ENCODE measurements at regions not wholly inside any gene's neighbourhood (a gene's known extent, or its start where the extent isn't known, plus 50 kb on each side); places are given as distances from the start of the nearest gene placed in this dataset.
A peak's percentile ranks its signal among the peaks of the same experiment; 100 is the strongest.
"Not testable (repeated sequence)": the region's sequence is repeated elsewhere in the genome, so short reads cannot be mapped to it uniquely, and the experiment has no call there.

DNA sequence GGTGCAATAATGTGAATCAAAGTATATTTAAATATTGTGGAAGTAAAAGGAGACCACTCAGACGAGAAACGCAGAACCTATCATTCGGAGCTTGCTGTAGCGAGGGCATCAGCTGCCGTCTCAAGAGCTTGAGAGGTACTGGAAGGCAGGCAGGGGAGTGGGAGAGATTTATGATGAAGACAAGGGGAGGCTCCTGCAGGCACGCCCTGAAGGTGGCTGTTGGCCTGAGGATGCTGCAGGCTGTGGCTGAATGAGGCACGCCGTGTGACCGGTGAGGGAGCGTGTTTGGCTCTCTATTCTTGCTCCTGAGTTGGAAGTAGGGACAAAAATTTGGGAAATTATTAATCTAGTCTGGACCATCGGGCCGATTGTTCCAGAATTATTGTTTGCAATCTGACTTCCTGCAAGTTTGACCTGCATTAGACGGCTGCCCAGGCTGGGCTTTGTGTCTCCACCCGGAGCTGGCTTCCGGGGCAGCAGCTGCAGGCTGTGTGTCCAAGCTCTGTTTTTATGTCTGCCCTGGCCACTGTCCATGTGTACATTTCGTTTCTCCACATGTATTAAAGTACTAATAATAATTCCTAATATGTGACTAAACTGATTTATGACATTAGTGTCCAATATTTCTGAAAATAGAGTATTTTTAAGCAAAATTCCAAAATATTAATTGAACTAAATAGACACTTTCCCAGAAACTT is 91.1 kb upstream of the ANKRD10 start:
- no peak for DNase-seq (ENCODE audit: low spot score)

DNA sequence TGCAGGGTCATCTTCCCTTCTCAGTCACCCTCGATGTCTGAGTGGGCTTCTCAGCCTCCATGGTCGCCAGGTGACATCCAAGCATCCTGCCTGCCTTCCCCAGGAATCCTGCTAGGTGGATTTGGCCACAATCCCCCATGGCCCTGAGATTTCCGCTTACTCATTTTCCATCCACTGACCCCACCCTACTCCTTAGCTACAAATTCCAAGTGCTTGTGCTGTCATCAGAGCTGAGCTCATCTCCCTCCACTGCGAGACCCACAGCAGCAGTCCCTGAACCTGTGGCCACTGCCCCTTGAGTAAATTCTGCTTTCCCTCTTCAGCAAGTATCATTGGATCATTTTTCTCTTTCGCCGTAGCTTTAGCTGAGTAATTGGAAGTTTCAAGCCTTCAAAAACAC is 90.5 kb upstream of the ANKRD10 start:
- DNase-seq (ENCODE audit: low spot score): no peak

DNA sequence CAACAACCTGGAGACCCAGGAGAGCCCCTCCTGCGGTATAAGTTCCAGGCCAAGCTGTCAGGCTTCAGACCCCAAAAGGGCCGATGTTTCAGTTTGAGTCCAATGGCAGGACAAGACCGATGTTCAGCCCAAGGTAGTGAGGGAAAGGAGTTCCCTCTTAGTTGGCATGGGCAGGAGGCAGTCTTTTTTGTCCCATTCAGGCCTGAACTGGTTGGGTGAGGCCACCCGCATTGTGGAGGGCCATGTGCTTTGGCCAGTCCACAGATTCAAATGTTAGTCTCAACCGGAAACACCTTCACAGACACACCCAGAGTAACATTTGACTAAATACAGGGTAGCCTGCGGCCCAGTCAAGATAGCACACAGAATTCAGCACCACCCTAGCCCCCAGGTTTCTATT is 89.6 kb upstream of the ANKRD10 start:
- no peak for DNase-seq (ENCODE audit: low spot score)

DNA sequence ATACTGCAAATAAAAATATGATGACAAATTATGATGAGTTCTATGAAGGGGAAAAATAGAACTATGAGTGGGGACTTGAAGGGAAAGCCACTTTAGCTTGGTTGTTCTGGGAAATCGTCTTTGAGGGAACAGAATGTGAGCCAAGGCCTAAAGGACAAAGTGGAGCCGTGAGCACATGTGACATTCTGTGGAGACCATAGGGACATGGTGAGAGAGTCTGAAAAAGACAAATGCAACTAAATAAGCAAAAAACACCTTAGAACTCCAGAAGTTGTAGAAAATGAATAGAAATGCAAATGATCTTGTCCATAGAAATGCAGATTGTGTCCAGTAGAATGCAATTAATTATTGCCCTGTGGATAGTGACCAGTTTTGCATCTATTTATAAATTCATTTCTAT is 86.8 kb upstream of the ANKRD10 start:
- no peak for DNase-seq (ENCODE audit: low spot score)

DNA sequence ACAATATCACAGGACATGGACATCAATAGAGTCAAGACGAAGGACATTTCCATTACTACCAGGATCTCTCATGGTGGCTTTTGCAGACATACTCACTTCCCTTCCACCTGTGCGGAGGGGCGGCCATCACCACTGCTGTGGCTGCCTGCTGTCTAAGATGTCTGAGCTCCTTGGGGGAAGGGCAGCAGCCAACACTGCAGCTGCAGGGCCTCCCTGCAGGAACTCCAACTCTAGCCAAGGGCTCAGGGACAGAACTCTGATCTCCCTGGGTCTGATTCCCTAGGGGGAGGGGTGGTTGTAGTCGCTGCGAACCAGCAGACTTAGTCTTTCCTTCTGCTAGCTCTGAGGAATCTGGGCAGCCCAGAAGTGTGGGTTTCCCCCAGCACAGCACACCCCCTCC is 78.9 kb upstream of the ANKRD10 start:
- DNase-seq (ENCODE audit: low spot score): no peak

DNA sequence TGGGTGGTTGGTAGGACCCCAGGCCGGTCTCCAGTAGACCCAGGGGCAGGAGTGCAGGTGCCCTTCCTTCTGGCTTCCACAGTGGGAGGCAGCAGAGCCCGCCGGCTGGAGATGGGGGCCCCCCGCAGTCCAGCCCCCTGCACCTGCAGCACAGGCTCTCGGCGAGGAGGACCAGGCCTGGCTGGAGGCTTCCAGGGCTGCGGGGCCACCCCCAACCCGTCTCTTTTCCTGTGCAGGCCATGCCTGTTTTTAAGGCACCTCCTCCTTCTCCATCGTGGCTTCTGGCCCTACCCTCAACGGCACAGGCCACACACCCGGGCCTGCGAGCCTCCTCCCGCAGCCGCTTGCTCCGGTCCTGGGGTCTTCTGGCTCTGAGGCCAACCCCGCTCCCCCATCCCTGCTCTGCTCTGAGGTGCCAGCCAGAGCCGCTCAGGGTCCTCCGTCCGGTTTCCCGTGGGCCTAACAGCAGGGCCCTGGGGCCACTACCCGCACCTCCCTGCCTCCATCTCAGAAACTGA is 77.2 kb upstream of the ANKRD10 start:
- DNase-seq (ENCODE audit: low spot score): no peak

DNA sequence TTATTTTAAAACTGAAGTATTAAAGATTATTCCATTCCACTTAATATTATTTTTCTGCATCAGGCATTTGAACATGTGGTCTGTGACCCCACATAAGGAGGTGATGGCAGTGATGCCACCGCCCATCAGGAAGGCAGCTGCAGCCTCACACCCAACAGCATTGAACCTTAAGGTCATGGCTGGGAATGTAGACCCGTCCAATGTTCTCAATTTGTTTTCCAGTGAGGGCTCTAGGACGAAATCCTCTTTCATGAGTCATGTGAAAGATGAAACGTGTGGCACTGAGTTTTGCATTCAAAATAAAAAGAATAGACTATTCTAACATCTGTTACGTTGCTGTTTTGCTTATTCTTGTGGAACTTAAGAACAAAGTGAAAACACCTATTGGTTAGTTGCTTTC is 74.5 kb upstream of the ANKRD10 start:
- DNase-seq (ENCODE audit: low spot score): no peak

DNA sequence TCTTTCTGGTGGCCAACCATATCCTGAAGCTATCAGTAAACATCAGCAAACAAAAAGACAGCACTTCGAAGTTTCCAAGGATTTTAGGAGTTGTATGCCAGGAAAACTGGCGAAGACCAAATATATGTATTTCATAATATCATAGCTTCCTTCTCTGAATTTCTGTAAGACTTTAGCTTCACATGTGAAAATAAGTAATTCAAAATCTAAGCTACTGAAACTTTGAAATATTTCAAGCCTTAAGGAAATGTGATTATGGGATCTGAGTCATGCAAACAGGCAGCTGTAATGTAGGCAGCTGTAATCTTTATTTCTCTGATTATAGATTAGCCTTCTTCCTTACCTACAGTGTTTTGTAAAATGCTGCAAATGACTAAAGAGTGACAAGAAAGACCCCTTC is 70.7 kb upstream of the ANKRD10 start:
- no peak for DNase-seq (ENCODE audit: low spot score)

DNA sequence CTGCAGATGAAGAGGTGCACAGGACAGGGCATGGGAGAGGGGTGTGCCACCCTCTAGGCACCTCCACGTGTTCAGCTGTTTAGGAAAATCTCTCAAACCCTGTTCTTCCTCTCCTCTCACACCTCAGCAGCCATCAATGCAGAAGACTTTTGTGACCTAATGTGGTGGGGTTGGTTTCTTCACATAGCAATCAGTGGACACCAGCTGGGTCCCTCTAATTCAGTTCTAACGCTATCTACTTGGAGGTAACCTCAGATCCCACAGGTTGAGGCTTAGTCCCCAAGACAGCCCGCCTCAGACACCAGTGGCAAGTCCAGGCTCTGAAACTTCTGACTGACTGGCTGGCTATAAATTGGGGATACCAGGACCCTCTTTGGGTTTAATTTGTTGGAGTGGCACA is 69.9 kb upstream of the ANKRD10 start:
- DNase-seq (ENCODE audit: low spot score): no peak

DNA sequence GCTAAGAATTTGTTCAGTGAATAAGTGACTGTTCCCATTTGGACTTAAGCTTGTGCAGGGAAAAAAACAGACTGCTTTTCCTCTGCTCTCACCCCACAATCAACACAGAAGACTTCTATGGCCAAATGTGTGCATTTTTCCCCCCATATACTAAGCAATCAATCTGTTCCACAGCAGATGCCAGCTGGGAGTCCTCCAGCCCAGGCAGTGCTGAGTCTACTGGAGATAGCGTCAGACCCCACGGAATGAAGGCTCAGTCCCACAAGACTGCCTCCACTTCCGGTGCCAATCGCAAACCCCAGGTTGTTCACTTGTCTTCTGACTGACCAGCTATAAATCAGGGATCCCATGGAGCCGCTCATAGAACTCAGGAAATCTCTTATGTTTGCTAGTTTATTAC is 69.5 kb upstream of the ANKRD10 start:
- DNase-seq (ENCODE audit: low spot score): no peak

DNA sequence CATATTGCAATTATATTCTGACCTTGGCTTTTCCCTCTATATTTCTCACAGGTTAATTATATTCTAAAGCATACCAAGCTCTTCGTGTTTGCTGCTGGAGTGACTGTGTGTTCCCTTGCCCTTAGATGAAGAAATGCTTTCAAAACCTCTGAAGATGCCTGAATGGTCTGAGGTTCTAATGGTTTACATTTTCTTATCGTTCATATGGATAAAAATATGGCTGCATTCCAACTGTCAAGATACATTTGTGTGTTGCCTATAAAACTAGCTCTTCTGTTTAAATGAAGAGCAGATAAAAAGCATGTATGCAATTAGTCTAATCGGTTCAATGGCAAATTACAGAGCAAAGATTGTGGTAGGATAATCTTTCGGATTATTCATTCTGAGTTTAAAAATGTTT is 68.4 kb upstream of the ANKRD10 start:
- DNase-seq (ENCODE audit: low spot score): no peak

DNA sequence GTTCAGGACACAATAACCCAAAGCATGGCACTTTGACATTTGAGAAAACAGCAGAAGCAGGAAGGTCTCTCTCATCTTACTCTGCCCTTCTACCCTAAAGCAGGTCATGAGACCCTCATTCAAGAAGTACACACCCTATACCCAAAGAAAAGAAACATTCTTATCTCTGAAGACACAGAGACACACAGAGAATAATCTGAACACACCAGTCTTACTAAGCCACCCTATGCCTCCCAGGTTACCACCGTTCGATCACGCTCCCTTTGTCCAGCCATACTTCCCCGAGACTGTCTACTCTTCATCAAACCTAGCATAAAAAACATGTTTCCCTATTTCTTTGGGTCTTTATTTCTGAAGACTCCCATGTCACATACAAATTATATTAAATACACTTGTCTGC is 66.5 kb upstream of the ANKRD10 start:
- DNase-seq (ENCODE audit: low spot score): no peak

DNA sequence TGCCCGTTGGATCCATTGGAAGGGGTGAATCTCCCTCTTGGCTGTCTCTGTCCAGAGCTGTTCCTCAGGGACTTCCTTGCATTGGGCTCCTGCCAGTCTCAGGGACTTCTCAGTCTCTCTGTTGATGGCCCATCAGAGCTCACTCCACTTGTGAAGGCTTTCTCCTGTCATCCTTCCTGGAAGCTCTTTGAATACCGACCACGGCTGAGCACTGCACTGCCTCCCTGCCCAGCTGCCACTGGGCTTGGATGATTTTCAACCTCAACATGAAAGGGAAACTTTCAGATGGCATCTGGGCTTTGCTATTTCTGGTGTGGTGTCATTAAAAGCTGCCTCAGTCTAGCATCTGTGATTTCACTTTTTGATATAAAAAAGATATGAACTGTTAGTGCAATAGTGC is 66.1 kb upstream of the ANKRD10 start:
- no peak for DNase-seq (ENCODE audit: low spot score)

DNA sequence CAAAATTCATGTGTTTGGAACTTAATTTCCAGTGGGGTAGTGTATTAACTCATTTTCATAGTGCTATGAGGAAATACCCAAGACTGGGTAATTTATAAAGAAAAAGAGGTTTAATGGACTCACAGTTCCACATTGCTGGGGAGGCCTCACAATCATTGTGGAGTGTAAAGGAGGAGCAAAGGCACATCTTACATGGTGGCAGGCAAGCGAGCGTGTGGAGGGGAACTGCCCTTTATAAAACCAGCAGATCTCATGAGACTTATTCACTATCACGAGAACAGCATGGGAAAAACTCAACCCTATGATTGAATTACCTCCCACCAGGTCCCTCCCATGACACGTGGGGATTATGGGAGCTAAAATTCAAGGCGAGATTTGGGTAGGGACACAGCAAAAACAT is 64.3 kb upstream of the ANKRD10 start:
- DNase-seq (ENCODE audit: low spot score): not testable (repeated sequence)

DNA sequence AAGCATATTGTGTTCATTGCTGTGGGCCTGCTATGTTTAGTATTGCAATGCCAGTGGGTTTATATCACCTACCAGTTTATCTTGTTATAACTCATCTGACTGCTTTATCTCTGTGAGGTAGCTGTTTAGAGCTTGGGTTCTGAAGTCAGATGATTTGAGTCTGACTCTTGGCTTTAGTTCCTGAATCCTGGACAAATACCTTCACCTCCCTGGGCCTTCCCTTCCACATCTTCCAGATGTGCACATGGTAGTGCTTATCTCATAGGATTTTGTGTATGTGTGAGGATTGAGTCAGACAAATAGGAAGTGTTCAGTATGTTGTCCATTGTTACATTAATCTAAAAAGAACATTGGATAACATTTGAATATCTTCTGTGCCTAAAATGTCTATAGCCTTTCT is 63.5 kb upstream of the ANKRD10 start:
- DNase-seq (ENCODE audit: low spot score): no peak

DNA sequence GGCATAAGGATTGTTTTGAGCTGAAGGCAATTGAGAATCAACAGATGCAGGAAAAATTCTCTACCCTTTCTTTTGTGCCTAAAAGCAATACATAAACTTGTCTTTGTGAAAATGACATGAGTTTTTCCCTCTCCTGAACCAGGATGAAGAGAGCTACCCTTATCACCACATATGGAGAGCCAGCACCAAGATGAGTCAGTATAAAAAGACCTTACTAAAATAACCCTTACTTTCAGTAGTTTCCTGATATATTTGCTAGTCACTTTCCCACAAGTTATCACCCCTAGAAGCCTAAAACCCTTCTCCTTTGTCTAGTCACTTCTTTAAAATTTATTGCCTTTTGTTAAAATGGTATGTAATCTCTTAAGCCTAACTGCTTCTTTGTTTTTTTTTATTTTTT is 61.9 kb upstream of the ANKRD10 start:
- DNase-seq (ENCODE audit: low spot score): no peak

DNA sequence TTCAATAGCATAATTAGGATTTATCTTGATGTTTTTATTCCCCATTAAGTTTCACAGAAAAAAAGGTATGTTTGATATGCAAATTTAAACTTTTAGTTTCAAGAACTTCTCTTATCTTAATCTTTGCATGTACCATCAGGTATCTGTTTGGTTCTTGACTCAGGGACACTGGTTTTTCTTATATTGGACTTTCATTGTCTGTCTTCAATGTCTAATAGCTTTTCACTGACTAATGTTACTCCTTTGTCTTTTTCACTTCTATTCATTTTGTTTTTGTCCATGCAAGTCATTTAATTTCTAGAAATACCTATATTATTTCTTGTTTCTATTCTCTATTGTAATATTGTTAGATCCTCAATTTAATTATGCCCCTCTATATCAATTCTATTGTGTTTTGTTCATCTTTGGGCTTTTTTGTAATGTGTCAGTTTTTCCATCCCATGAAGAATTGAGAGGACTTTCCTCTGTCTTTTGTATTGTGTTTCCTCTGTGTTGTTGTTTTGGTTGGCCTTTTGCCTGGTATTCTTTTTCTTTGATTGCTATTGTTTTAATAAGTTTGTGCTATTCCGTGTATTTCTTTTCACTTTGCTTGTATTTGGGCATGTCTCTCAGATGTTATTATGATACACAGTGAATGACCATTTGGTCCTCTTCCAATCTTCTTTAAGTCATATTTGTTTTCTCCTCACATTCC is 58.3 kb upstream of the ANKRD10 start:
- DNase-seq (ENCODE audit: low spot score): no peak

DNA sequence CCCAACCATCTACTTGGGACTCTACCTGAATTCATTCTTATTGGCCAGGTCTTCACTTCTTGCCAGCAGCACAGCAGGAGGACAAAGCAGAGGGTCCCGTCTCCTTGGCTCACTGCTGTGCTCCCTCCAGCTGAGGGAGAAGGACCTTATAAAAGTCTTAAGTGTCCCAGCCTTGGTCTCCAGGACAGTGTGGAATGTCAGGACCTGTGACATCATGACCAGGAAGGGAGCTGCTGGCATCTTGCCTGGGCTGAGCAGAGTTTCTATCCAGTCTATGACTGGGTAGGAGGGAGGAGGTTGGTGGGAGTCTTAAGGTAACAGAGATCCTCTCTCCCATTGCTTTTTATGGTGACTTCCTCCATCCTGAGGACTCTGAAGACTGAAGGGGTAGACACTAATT is 56.6 kb upstream of the ANKRD10 start:
- DNase-seq (ENCODE audit: low spot score): no peak

DNA sequence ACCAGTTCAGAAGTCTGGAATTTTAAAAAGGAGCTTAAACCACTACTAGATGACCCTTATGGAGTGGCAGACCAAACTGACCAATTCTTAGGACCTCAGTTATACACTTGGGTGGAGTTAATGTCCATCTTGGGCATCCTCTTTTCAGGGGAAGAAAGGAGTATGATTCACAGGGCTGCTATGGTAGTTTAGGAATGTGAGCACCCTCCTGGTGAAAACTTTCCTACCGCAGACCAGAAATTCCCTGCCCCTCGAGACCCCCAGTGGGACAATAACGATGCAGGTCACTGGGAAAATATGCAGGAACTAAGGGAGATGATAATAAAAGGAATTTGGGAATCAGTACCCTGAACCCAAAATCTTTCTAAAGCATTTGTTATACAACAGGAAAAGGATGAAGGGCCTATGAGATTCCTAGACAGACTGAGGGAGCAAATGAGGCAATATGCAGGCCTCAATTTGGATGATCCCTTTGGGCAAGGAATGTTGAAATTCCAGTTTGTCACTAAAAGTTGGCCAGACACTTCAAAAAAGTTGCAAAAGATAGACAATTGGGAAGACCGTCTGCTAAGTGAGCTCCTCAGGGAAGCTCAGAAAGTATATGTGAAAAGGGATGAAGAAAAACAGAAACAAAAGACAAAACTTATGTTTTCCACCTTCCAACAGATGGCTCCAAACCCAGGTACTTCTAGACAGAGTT is 52.4 kb upstream of the ANKRD10 start:
- peak; percentile 38 for DNase-seq (ENCODE audit: low spot score)

DNA sequence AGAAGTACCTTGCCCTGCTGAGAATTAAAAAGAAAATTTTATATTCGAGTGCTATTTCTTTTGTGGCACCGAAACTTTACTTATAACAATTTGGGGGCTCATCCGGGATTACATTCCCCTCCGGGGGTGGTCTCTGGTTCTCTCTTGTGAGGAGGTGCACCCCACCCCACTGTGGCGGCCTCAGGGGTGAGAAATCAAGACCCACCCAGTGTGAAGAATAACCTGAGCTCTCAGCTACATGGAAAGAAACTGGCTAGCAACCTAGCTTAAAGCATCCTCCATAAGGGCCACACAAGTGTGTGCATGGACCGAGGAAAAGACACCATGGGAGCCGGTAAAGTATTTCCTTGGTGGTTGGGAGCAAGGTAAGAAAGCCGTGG is 50.9 kb upstream of the ANKRD10 start:
- DNase-seq (ENCODE audit: low spot score): no peak

DNA sequence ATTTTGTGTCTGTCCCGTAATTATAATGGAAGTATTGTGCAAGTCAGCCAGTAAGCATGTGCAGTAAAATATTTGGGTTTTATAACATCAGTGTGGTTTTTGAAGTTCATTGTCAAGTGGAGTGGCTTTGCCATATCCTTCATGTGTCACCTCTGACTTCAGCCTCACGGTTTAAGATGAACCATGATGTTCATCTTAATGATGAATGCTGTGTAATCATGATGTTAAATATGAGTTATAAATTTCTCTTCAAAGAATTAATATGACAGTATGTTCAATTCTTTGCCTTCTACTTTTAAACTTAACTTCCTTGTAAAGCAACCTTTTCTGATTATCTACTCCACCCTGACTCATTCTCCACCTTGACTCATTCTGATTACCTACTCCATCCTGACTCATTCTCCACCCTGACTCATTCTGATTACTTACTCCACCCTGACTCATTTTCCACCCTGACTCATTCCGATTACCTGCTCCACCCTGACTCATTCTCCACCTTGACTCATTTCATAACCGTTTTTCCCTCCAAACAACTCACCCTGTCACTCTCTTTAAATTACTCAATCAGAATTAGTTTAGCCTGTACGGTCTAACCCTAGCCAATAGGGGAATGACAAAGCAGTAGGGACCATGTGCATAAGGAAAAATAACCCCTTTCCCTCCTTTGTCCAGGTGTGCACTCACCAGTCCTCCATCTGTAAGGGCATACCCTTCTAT is 50.3 kb upstream of the ANKRD10 start:
- peak; percentile 70 for DNase-seq (ENCODE audit: low spot score)

Data from cerebellar cortex (tissue), 1 donor.